ENCODE measurements at regions not wholly inside any gene's neighbourhood (a gene's known extent, or its start where the extent isn't known, plus 50 kb on each side); places are given as distances from the start of the nearest gene placed in this dataset.

- TF ChIP-seq CTCF (IDR thresholded peaks at IDR 0.05) (no peak), POLR2A (IDR thresholded peaks at IDR 0.05) (no peak)
Observed at GRCh38 chr9:120326049-120326693, 253.8 kb downstream of the CDK5RAP2 start.

All from lower leg skin (tissue), 3 donors.